HG02981 (cell line): ENCODE measurements at regions not wholly inside any gene's neighbourhood (a gene's known extent, or its start where the extent isn't known, plus 50 kb on each side); places are given as distances from the start of the nearest gene placed in this dataset.

Experiments
- ATAC-seq: cut with Tn5 transposase; IDR thresholded peaks from one replicate; pipeline ENCODE4 v1.9.1; 2021; ENCODE audit warnings: mild to moderate bottlenecking, moderate library complexity; ENCODE audit not compliant: unreplicated experiment

- ATAC-seq, result no peak
Measured at GRCh38 chr3:35500641-35501350, 138.5 kb upstream of the ARPP21 start.

GRCh38 chr3:35502699-35503098 lies 136.6 kb upstream of the ARPP21 start:
- ATAC-seq, result no peak

- no peak for ATAC-seq
Measured at GRCh38 chr3:35505181-35505580, 134.1 kb upstream of the ARPP21 start.

GRCh38 chr3:35505772-35506171 lies 133.6 kb upstream of the ARPP21 start:
- ATAC-seq, result no peak

- ATAC-seq, result no peak
Measured at GRCh38 chr3:35519936-35520335, 119.4 kb upstream of the ARPP21 start.

GRCh38 chr3:35521196-35521595 lies 118.1 kb upstream of the ARPP21 start:
- ATAC-seq, result no peak

- no peak for ATAC-seq
Measured at GRCh38 chr3:35522450-35522849, 116.9 kb upstream of the ARPP21 start.

GRCh38 chr3:35523074-35523473 lies 116.3 kb upstream of the ARPP21 start:
- ATAC-seq, result no peak

- ATAC-seq, result no peak
Measured at GRCh38 chr3:35523838-35524237, 115.5 kb upstream of the ARPP21 start.

- ATAC-seq, result no peak
Measured at GRCh38 chr3:35524856-35525255, 114.5 kb upstream of the ARPP21 start.

- ATAC-seq, result no peak
Measured at GRCh38 chr3:35528728-35529127, 110.6 kb upstream of the ARPP21 start.

- no peak for ATAC-seq
Measured at GRCh38 chr3:35529337-35529736, 110.0 kb upstream of the ARPP21 start.

GRCh38 chr3:35537265-35537664 lies 102.1 kb upstream of the ARPP21 start:
- ATAC-seq, result no peak

GRCh38 chr3:35544976-35545375 lies 94.3 kb upstream of the ARPP21 start:
- no peak for ATAC-seq

GRCh38 chr3:35549690-35550089 lies 89.6 kb upstream of the ARPP21 start:
- ATAC-seq, result no peak

GRCh38 chr3:35562141-35562540 lies 77.2 kb upstream of the ARPP21 start:
- no peak for ATAC-seq

GRCh38 chr3:35565048-35565447 lies 74.3 kb upstream of the ARPP21 start:
- no peak for ATAC-seq
